Glomerular visceral epithelial cell (primary cell): ENCODE measurements at regions not wholly inside any gene's neighbourhood (a gene's known extent, or its start where the extent isn't known, plus 50 kb on each side); places are given as distances from the start of the nearest gene placed in this dataset.

Source experiments
- DNase-seq: peaks from one replicate; pipeline ENCODE4 v3.0.0-alpha.2; 2016; ENCODE audit errors: extremely low spot score

DNA sequence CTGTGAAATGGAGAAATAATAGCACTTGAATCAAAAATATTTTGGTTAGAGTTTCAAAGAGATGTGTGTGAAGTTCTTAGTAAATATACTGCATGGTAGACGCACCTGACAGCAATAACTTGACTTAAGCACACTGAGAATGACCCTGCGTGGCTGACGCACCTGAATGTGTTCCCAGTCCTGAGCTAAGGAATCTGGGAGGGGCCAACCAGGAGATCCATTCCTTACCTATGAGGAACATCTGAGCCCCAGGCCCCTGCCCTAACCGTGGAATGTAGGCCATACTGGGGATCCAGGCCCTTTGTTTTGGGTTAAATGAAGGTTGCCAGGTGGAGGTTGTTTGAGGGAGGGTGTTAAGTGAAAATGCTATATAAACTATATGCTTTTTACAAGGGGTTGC lies 284.4 kb downstream of the RBM43 start:
- no peak for DNase-seq

DNA sequence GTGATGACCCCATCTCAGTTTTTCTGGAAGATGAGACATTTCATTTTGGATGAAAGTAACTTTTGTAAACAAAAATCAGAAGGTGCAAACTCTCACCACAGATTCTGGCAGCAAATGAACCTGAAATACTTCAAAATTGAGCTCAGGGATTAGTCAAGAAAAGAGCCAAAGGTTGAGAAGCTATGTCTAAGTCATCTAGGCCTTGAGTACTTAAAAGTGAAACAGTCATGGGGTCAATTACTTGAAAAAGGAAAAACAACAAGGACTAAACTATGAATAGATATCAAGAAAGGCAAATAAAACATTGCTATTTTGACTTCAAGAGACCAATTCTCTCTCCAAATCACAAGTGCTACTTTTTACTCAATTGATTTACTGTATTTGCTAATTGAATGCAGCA lies 285.1 kb downstream of the RBM43 start:
- DNase-seq: no peak

DNA sequence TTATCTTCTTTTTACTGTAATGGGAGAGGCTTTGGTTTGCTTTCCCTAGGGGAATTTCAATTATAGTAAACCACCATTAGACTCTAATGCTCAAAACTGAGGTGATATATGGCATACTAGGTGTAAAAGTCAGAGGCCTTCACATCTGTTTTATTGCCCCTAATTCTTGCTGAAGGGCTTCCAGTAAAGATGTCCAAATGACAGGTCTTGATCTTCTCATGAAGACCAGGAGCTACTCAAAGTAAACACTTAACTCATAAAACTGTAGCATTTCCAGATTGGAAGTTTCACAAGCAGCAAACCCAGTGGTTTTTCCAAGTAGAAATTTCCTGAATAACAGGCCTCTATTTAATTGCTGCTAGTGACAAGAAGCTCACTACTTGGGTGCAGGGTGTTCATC lies 286.8 kb downstream of the RBM43 start:
- DNase-seq: no peak

DNA sequence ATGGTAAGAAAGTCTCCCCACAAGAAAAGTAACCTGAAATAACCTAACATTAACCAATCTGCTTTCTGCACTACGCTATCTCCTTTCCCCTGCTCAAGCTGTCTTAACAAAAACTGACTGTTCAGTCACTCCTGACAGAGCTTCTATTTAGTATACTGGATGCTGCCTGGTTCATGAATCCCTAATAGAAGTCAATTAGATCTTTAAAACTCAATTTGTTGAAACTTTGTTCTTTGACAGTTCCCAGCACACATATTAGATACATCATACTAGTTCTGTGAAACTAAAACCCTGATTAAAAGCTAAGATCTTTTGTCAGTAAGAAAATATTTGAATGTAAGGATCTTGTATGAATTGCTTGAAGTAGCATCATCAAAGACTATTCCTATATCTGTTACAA lies 287.4 kb downstream of the RBM43 start:
- DNase-seq: no peak

DNA sequence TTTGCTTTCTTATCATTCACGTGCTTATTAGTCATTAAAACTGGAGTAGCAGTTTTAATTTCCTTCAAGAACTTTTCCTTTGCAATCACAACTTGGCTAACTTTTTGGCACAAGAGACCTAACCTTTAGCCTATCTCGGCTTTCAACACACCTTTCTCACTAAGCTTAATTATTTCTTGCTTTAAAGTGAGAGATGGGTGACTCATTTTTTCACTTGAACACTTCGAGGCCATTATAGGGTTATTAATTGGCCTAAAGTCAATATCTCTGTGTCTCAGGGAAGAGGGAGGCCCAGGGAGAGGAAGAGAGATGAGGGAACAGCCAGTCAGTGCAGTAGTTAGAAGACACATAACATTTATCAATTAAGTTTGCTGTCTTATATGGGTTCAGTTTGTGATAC lies 289.8 kb downstream of the RBM43 start:
- no peak for DNase-seq

DNA sequence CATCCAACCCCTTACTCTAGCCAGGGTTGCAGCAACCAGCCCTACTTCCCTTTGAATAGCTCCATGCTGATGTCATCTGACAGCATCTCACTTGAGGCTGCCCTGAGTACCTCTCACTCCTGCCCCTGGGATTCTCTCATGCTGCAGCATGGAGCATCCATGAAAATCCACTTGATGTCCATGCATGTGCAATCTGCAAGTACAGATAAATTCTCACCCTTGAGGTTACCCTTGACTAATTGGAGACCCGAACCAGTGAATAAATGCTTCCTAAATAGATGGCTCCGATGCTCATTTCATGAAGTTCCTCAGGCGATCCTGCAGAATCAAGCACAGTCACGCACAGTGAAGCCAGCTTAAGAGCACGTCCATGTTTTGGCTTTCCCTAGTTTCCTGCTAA lies 298.3 kb downstream of the RBM43 start:
- DNase-seq: no peak

DNA sequence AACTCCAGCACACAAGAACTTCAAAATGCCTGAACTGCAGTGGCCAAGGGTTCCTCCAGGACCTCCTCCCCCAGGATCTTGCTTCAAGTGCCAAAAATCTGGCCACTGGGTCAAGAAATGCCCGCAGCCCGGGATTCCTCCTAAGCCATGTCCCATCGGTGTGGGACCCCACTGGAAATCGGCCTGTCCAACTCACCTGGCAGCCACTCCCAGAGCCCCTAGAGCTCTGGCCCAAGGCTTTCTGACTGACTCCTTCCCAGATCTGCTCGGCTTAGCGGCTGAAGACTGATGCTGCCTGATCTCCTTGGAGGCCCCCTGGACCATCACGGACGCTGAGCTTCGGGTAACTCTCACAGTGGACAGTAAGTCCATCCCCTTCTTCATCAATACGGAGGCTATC lies 306.4 kb downstream of the RBM43 start:
- no peak for DNase-seq

DNA sequence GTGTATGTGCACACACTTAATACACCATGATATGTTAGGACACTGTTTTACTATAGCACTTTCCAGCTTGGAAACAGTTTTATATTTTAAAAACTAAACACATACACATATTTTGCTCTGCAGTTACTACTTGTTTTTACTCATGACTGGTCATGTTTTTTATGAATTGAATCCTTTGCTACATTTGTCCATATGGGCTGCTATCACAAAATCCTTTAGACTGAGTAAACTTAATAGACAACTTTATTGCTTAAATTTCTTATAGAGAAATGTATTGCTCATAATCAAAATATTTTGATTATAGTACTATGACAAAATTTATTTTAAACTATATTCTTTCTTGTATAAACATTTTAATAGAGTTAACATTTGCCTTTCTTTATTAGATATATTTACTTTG lies 314.8 kb downstream of the RBM43 start:
- no peak for DNase-seq

DNA sequence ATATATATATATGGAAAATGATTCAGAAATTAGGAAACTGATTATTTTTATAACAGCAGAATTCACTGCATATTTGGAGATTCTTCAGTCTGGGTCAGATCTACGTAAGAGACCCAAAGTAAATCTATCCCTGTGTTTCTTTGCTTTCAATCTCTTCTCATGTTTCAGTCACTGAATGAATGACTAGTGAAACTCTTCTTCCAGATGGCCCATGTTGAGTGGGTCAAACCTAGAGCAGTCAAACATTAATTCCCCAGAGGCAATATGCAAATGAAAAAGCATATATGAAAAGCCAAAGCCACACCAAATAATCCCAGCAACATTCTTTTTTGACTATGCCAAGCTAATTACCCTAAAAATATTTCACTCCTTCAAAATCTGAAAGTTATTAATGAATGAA lies 317.3 kb downstream of the RBM43 start:
- DNase-seq: no peak

DNA sequence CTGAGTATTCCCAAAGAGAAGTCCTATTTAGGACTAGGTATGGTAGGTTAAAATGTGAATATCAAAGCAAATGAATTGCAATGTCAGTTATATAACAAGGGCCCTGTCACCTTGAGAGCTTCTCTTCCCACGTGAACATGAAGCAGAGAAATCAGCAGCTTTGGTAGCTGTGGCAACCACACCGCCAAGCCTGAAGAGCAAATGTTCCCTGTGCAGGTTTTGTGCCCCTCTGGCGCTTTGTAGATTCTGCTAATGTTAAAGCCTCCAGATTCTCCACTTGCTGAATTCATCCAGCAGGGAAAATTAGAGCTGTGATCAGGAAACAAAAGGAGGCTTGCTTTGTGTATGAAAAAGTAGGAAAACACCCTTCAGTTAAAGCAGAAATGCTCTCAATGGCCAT lies 322.6 kb downstream of the RBM43 start:
- DNase-seq: no peak

DNA sequence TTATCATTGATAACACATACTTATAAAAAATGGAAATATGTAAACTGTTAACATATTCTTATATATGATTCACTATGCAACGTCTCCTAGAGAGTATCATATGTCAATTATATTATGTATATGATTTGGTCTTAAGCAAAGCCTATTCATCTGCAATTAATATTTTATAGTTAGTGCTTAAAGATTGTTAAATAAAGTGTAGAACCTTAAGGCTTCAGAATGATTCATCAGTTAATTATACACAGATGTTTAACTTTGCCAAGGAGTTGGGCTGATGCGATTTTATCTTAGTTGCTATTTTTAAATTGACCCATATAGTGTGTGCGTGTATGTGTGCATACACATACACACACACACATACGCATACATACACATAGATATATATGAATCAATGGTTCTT lies 323.1 kb downstream of the RBM43 start:
- peak; percentile 35 for DNase-seq

DNA sequence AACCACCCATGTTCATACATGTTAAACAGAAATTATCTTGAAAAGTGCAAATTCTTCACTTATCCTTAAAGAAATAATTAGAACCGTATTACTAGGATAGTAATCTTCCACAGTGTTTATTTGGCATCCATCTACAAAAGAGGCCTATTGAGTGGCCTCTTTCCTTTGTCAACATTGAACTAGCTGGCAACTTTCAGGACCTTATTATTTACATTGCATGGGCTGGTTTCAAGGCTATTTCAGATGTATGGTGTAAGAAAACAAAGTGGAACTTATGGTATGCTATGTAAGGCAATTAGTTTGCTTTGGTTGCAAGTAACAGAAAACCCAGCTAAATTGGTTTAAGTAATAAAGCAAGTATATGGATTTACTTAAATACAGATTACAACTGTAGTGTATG lies 324.6 kb downstream of the RBM43 start:
- DNase-seq: no peak

DNA sequence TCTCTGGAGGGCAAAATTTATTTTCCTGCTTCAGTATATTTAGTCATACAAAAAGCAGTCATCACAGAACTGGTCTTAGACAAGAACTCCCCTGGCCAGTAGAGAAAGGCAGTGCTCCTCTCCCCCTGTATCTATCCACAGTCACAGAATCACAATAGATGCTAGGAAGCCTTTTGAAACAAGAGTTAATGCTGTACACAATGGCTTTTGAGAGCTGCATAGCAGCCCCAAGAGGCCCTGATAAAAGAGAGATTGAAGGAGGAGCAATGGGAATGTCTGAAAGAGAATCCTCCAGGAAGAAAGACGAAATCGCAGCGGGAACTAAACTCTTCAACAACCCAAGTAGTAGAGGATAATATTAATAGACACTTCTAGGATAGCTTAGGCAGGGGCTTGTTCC lies 330.2 kb downstream of the RBM43 start:
- no peak for DNase-seq

DNA sequence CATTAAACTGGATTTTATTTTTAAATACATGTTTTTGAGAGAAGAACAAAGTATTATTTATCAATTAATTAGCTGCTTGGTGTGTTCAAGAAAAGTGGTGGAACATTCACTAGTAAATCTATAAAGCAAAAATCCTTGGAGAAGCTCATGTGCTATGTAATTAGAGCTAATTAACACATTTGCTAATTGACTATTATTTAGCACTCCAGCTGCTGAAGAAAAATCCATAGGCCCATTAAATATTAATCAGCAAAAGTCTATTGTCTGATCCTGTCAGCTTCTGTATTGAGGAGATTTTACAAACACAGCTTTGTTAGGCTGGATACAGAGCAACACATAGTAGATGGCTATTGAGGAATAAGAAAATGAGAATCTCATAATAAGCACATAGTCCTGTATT lies 336.1 kb downstream of the RBM43 start:
- no peak for DNase-seq

DNA sequence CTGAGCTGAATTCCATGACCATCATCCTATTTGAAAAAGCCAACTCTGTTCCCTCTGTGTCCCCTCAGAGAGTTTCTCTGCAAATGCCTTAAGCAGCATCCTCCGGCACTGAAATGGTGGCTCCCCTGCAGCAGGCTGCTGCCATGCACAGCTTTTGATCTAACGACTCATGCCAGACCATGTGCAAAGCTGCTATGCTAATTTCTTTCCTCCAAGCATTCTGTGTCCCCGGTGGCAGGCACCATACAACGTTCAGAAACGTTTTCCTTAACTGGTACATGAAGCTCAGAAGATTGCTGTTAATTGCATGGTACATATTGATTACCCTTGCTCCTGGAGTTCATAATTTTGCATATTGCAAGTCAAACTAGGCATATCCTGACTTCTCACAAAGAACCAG lies 336.8 kb downstream of the RBM43 start:
- no peak for DNase-seq

DNA sequence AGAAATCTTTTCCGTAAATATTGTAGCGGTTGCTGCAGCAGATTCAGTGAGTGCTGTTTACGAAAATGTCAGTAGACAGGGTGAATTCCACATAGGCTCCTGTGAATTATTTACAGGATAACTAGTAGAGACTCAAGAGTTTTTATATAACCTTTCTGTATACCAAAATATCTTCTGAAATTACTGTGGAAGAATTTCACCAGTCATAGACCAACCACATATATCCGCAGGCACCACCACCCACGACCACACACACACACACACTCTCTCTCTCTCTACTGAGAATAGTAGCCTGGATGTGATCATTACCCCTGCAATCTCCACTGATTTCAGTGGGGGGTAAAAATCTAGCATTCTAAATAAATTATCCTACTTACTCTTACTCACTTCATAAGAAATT lies 341.8 kb downstream of the RBM43 start:
- peak; percentile 72 for DNase-seq

DNA sequence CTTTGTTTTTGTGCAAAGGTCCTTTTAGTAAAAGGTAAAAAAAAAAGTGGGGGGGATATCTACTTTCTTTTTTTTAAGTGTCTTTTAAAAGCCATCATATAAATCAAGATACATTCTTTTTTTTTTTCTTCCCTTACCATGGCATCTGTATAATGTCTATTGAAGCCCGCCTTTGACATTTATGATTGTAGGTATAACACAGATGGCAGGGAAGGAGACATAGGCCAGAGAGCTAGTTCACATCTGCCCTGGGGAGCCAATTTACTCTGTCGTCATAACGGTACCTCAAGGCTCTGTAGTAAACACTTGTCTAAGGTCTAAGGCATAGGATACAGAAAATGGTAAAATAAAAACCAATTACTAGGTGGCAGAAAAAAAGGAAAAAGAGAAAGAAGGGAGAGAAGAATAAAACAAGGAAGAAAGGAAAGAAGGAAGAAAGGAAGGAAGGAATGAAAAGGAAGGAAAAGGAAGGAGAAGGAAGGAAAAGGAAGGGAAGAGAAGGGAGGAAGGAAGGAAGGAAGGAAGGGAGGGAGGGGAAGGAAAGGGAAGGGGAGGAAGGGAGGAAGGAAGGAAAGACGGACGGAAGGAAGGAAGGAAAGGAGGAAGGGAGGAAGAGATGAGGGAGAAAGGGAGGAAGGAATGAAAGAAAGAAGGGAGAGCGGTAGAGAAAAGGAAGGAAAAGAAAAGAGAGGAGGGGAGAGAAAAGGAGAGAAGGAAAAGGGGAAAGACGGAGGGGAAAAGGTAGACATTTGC lies 343.5 kb downstream of the RBM43 start:
- DNase-seq: no peak

DNA sequence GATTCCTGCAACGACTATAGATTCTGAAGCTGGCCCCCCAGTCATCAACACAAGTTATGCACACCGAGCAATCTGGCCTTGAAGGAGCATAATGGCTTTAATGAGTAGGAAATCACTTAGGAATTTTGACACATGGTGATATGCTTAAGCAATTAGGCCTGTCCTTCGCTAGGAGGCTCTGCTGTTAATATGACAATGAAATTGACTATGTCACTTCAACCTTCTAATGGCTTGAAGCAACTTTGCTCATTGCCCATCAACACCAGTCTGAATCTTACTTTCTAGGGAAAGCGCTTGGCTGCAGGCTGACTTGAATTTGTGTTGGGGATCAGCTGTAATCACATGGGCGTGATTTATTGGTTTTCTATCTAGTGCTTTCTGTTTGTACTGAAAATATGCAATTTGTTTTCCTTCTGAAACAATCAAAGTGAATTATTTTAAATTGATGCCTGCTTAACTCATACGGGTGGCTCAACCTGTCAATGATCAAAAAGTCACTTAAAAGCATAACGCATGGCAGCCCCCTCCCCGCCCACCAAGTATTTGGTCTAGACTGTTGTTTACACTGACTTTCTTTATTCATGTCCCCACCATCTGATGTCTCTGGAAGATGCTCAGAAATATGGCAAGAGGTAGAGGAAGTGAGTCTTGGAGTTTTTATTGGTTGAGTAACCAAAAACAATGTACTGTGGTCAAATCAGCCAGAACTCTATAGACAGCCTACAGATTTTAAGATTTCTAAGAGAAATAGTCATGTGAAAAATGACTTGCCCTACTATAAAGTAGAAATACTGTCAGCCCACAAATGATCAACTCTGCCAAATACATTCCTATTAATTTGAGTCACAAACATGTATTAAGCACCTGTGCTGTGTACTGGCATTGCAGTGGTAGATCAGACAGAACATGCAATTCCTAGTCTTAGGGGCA lies 344.9 kb downstream of the RBM43 start:
- peak; percentile 24 for DNase-seq

DNA sequence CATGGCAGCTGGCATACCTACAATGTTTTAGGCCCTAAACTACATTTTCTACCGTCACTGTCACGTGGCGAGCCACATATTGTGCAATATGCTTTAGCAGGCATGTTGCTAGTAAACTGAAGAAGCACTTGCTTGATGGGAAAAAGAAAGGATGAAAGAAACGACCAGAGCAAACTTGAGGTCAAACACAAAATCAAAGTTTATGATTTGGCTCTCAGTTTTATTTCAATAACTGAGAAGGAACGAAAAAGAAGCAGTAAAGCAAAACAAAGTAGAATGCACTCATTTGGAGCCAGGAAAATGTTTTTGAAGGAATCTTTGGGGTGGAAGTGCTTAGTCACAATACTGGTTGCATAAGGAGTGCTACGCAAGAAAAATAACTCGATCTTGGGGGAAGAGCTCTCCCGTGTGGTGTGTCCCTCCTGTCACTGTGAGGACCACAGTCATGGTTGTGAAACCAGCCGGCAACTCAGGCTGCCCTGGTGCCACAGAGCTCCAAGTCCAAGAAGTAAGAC lies 349.8 kb downstream of the RBM43 start:
- DNase-seq: peak; percentile 7

DNA sequence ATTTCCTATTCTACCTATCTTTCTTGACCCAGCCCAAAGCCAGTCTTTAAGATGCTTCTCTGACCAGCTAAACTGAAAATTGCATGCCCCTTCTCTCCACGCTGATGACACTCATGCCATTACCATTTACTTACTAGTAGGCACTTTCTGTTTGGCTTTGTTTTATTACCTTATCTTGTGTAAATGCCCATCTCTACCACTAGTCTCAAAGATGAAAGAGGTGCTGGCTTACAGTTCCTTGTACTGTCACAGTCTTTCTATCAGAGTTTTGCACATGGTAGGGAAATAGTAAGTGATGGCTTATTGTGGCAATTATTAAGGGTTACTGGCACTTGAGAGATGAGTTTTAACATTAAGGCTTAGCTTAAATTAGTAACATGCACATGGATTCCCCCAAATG lies 352.1 kb downstream of the RBM43 start:
- no peak for DNase-seq

DNA sequence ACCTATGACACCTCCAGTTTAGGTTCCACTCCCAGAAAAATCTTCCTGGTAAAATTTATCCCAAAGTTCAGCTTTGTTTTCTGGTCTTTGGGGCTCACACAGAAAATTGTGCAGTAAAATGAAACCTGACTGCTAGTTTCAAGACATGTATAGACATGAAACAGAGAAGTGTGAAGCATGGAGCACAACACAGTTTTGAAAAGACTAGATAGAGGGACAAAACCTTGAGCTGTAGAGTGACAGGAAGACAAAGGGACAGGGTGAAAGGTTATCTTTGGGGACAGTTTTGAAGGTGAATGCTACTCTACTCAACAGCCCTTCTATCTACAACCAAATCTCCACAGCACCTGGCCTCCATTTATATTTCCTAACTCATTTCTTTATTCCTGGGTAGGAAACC lies 352.6 kb downstream of the RBM43 start:
- no peak for DNase-seq

DNA sequence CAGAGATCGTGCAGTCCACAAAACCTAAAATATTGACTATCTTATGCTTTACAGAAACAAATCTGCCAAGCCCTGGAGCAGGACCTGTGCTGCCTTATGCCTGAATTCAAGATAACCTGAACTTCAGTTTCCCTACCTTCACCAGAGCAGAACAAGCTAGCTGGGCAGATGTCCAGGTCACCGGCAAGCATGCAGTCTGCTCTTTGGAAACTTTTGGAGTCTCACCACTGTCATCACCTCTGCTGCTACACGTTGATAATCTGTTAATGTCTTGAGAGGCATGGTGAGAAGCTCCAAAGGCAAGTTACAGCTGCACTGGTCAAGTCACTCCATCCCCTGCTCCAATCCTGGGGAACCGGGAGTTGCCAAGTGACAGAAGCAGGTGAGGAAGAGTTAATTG lies 354.2 kb downstream of the RBM43 start:
- DNase-seq: no peak

DNA sequence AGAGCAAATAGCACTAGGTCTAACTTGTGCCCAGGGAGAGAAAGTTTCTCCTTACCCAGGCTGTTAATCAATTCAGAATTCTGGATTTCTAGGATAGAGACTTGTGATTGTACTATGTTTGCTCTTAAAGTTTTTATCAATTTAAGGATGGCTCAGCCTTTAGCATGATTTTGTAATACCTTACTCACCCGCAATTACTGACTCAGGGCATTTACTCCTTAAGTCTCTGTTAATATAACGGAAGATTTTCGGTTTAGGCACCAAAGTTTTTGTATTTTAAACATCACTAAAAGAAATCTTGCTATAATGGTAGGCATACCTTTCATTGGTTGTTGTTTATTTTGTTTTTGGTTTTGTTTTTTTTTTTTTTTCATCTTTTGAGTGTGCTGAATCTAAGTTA lies 358.2 kb downstream of the RBM43 start:
- no peak for DNase-seq
